SU-DHL-6 (cell line): ENCODE measurements at regions not wholly inside any gene's neighbourhood (a gene's known extent, or its start where the extent isn't known, plus 50 kb on each side); places are given as distances from the start of the nearest gene placed in this dataset.

Source experiments
- H2AFZ ChIP-seq: fragments of 200-600 bp; sonication (generic); 2 replicates; pipeline ENCODE4 v1.6.1; 2014; ENCODE audit warnings: low read depth, mild to moderate bottlenecking, moderate library complexity, mixed read lengths, antibody characterized with exemption, low read length; ENCODE audit not compliant: severe bottlenecking
- H3F3A ChIP-seq: fragments of 200-600 bp; shearing (Covaris generic); 2 replicates; pipeline ENCODE4 v1.6.0; 2016; ENCODE audit warnings: antibody characterized with exemption, mild to moderate bottlenecking; ENCODE audit not compliant: insufficient read depth
- H3K27ac ChIP-seq: fragments of 200-600 bp; sonication (generic); 2 replicates; pipeline ENCODE4 v1.5.1; 2016; ENCODE audit warnings: low read depth, mild to moderate bottlenecking, low read length, moderate library complexity, mixed read lengths
- H3K27me3 ChIP-seq: fragments of 200-600 bp; sonication (generic), shearing (Covaris generic); 2 replicates; pipeline ENCODE4 v1.6.0; 2014; ENCODE audit warnings: mild to moderate bottlenecking, low read length
- H3K36me3 ChIP-seq: fragments of 200-600 bp; sonication (generic); 2 replicates; pipeline ENCODE4 v1.6.1; 2014; ENCODE audit warnings: mild to moderate bottlenecking, low read length, mixed read lengths
- H3K4me2 ChIP-seq: fragments of 300-600, 200-600 bp; shearing (Covaris generic), sonication (generic); 2 replicates; pipeline ENCODE4 v1.6.0; 2014; ENCODE audit warnings: low read length, low read depth, mild to moderate bottlenecking; ENCODE audit not compliant: poor library complexity, severe bottlenecking
- H3K4me3 ChIP-seq: fragments of 200-600 bp; sonication (generic); 2 replicates; pipeline ENCODE4 v1.5.1; 2014; ENCODE audit warnings: antibody characterized with exemption, low read length, mild to moderate bottlenecking, mixed read lengths; ENCODE audit not compliant: insufficient read depth, poor library complexity, severe bottlenecking
- H3K79me2 ChIP-seq: fragments of 200-600 bp; sonication (generic); 2 replicates; pipeline ENCODE4 v1.6.1; 2014; ENCODE audit warnings: mild to moderate bottlenecking, low read length, moderate library complexity; ENCODE audit not compliant: insufficient read depth
- H3K9ac ChIP-seq: fragments of 200-600 bp; sonication (generic); 2 replicates; pipeline ENCODE4 v1.7.0; 2014; ENCODE audit warnings: mild to moderate bottlenecking, low read length
- H3K9me2 ChIP-seq: fragments of 200-600 bp; sonication (generic); replicated peaks from 2 replicates; pipeline ENCODE4 v1.6.1; 2014; ENCODE audit warnings: low read length; ENCODE audit not compliant: insufficient read depth
- H3K9me3 ChIP-seq: fragments of 200-600 bp; sonication (generic); 2 replicates; pipeline ENCODE4 v1.6.1; 2014; ENCODE audit warnings: low read length, mixed read lengths; ENCODE audit not compliant: insufficient read depth
- H4K20me1 ChIP-seq: fragments of 200-600 bp; sonication (generic); 2 replicates; pipeline ENCODE4 v1.6.1; 2014; ENCODE audit warnings: low read depth, mild to moderate bottlenecking, antibody characterized with exemption, low read length, moderate library complexity, mixed read lengths
- EZH2phosphoT487 ChIP-seq: fragments of 200-600 bp; sonication (generic), shearing (Covaris generic); conservative IDR thresholded peaks from 2 replicates; pipeline ENCODE4 v1.6.1; 2018; ENCODE audit warnings: mild to moderate bottlenecking, antibody characterized with exemption, low read length, moderate library complexity, mixed read lengths
- TF ChIP-seq, protein P1 (sequence below): fragments of 200-600 bp; sonication (generic); IDR thresholded peaks from one replicate; pipeline ENCODE4 v1.5.1; 2017; ENCODE audit warnings: antibody characterized with exemption, mild to moderate bottlenecking, low read length, moderate library complexity; ENCODE audit not compliant: insufficient read depth, poor library complexity, severe bottlenecking

DNA sequence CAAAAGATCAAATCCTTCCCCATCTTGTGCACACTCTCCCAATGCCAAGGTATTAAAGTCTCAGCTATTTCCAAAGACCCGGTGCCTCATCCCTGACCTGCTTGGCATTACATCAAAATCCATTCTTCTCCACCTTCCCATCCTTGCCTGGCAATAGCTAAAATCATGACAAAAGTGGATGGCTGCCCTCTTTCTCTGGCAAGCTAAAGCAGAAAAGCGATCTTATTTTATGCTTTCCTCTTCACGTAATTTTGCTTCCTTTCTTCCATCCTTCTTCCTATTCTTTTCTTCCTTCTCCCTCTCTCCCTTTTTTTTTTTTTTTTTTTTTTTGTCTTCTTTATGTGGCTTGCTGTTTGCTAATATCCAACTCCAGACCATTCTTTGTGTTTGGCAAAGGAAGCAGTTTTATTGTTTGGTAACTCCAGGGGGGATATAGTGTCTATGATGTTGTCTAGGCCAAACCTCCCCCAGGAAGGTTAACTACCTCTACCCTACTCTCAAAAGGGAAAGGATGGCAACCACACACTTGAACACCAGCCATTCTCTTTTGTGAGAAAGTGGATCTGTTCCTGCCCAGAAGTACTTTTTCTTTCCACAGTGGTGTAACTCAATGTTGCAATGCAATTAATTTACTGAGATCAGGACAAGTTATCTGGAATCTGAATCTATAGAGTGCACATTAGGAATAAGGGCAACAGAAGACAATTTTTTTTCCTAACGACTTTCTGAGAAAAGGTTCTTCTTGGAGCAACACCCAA is 120.9 kb upstream of the TMEM161B start:
- Histone ChIP-seq H3K4me3 (no peak overlapping the region), H3K79me2 (no peaks in the 10 kb centered on the region), H3F3A (no peaks in the 10 kb centered on the region), H3K9ac (no peak overlapping the region), H3K27me3 (no peaks in the 10 kb centered on the region), H3K36me3 (no peaks in the 10 kb centered on the region), H3K27ac (no peak overlapping the region), H3K4me2 (no peak overlapping the region), H3K9me3 (no peaks in the 10 kb centered on the region), H4K20me1 (no peaks in the 10 kb centered on the region), H2AFZ (no peak overlapping the region), H3K9me2 (no peaks in the 10 kb centered on the region)
- no peak for TF ChIP-seq EZH2phosphoT487
- TF ChIP-seq, protein P1, sequence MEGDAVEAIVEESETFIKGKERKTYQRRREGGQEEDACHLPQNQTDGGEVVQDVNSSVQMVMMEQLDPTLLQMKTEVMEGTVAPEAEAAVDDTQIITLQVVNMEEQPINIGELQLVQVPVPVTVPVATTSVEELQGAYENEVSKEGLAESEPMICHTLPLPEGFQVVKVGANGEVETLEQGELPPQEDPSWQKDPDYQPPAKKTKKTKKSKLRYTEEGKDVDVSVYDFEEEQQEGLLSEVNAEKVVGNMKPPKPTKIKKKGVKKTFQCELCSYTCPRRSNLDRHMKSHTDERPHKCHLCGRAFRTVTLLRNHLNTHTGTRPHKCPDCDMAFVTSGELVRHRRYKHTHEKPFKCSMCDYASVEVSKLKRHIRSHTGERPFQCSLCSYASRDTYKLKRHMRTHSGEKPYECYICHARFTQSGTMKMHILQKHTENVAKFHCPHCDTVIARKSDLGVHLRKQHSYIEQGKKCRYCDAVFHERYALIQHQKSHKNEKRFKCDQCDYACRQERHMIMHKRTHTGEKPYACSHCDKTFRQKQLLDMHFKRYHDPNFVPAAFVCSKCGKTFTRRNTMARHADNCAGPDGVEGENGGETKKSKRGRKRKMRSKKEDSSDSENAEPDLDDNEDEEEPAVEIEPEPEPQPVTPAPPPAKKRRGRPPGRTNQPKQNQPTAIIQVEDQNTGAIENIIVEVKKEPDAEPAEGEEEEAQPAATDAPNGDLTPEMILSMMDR, result no peak

DNA sequence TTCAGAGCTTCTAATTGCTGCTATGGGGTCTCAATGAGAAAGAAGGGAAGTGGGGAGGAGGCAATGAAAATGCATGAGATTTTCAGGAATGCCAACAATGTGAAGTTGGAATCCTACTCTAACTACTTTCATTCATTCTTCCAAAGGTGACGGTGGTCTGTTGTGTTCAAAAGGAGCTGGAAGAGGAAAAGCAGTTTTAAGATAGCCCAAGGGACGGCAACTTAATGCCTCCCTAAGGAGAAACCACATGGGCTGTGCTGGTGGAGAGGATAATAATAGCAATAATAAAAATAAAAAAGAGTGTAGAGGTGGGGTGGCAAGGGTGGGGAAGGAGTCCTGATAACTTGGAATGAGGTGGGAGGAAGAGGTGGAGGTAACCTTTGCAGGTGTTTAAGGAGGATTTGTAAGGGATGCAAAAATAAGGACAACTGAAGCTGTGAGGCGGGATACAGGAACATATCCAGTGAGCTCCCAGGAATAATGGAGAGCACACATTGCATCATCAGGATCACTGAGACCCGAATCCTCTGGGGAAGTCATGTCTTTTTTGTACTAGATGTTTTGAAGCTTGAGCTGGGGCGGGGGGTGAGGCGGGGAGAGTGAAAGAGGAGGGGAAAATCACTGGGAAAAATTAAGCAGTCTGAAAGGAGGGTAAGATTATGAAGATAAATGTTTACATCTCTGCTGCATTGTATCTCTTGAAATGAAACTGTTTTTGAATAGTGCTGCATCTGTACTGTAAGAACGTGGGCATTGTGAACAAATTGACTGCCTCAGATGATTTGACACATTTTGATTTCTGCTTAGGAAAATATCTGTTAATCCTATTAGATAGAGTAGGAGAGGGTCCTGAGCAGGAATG is 120.1 kb upstream of the TMEM161B start:
- Histone ChIP-seq H3K4me2 (no peak overlapping the region), H3K9ac (no peak overlapping the region), H3K36me3 (no peaks in the 10 kb centered on the region), H3F3A (no peaks in the 10 kb centered on the region), H3K27me3 (no peaks in the 10 kb centered on the region), H3K4me3 (no peak overlapping the region), H3K9me3 (no peaks in the 10 kb centered on the region), H2AFZ (no peak overlapping the region), H4K20me1 (no peaks in the 10 kb centered on the region), H3K9me2 (no peaks in the 10 kb centered on the region), H3K79me2 (no peaks in the 10 kb centered on the region), H3K27ac (no peak overlapping the region)
- TF ChIP-seq, protein P1, result no peak
- no peak for TF ChIP-seq EZH2phosphoT487

DNA sequence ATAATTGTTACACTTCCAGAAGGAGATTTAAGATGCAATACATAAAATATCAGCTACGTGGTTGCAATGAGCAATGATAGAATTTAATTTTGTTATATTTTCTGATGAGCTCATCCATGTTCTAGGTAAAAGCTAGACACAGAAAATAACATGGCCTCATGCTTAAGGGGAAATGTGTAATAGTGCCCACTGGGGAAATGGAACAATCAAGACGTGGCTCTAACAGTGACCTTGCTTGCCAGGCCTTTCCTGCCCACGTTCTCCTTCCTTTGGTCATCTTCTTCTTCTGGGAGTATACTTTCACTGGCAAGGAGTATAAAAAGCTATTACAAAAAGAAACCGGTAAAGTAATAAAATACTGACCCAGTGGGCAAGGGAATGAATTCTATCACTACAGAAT is 116.2 kb upstream of the TMEM161B start:
- Histone ChIP-seq H3K9me3 (no peaks in the 10 kb centered on the region), H3K27me3 (no peaks in the 10 kb centered on the region), H4K20me1 (no peaks in the 10 kb centered on the region), H3F3A (no peaks in the 10 kb centered on the region), H3K4me3 (no peak overlapping the region), H3K36me3 (no peaks in the 10 kb centered on the region), H3K27ac (no peak overlapping the region), H3K79me2 (no peaks in the 10 kb centered on the region), H3K9me2 (no peaks in the 10 kb centered on the region), H3K9ac (no peak overlapping the region), H2AFZ (no peak overlapping the region), H3K4me2 (no peak overlapping the region)
- TF ChIP-seq EZH2phosphoT487, result no peak
- TF ChIP-seq, protein P1, result no peak
